IMR-90 (cell line): ENCODE measurements at regions not wholly inside any gene's neighbourhood (a gene's known extent, or its start where the extent isn't known, plus 50 kb on each side); places are given as distances from the start of the nearest gene placed in this dataset.

Source experiments
- ATAC-seq: fragments of 200-7000 bp; cut with Tn5 transposase; 2 replicates; pipeline ENCODE4 v1.9.1; 2020; ENCODE audit warnings: low read depth, mild to moderate bottlenecking, moderate library complexity
- BruUV-seq: library from RNA; stranded (reverse); fragments of 400-500 nt; replicated peaks from 2 replicates; lab custom pipeline; 2021; lab: Mats Ljungman, UMichigan
- CTCF ChIA-PET: fragments of 300-600 bp; formaldehyde crosslinking; extraction: SDS; loops from one replicate; lab custom pipeline; 2021; ENCODE audit warnings: antibody characterized with exemption; lab: Yijun Ruan, JAX
- POLR2A ChIA-PET: fragments of 300-600 bp; sonication (Branson Sonifier 250); formaldehyde crosslinking; loops from one replicate; lab custom pipeline; 2022; ENCODE audit warnings: antibody characterized with exemption; ENCODE audit not compliant: unreplicated experiment; lab: Charles Lee
- DNase-seq: peaks from one replicate; pipeline ENCODE4 v3.0.0; 2013
- H2AFZ ChIP-seq: replicated peaks from 2 replicates; pipeline ENCODE3; 2013; ENCODE audit warnings: low read length, mild to moderate bottlenecking; ENCODE audit not compliant: poor library complexity
- H2AK5ac ChIP-seq: 2 replicates; pipeline ENCODE4 v1.6.1; 2013; ENCODE audit warnings: low read depth, low read length, inconsistent platforms
- H2AK9ac ChIP-seq: replicated peaks from 2 replicates; pipeline ENCODE3; 2013; ENCODE audit warnings: mild to moderate bottlenecking, low read depth, low read length, moderate library complexity; ENCODE audit not compliant: poor library complexity
- H2BK120ac ChIP-seq: 2 replicates; pipeline ENCODE4 v1.6.1; 2013; ENCODE audit warnings: low read depth, low read length, inconsistent platforms
- H2BK15ac ChIP-seq: 3 replicates; pipeline ENCODE4 v1.6.1; 2013; ENCODE audit warnings: low read depth, low read length, inconsistent platforms
- H2BK20ac ChIP-seq: 2 replicates; pipeline ENCODE4 v1.6.1; 2013; ENCODE audit warnings: low read depth, mild to moderate bottlenecking, inconsistent platforms, low read length, moderate library complexity
- H2BK5ac ChIP-seq: 2 replicates; pipeline ENCODE4 v1.6.1; 2013; ENCODE audit warnings: mild to moderate bottlenecking, low read depth, low read length, inconsistent platforms; ENCODE audit not compliant: poor library complexity, severe bottlenecking
- H3K14ac ChIP-seq: replicated peaks from 2 replicates; pipeline ENCODE4 v1.6.1; 2013; ENCODE audit warnings: low read depth, low read length, inconsistent platforms
- H3K18ac ChIP-seq: 2 replicates; pipeline ENCODE4 v1.6.1; 2013; ENCODE audit warnings: low read depth, low read length, control low read depth
- H3K23ac ChIP-seq: 2 replicates; pipeline ENCODE4 v1.6.1; 2013; ENCODE audit warnings: low read depth, low read length, inconsistent platforms
- H3K27ac ChIP-seq: 2 replicates; pipeline ENCODE4 v1.5.1; 2013; ENCODE audit warnings: mild to moderate bottlenecking, control low read depth, low read length; ENCODE audit not compliant: insufficient read depth
- H3K27me3 ChIP-seq: 2 replicates; pipeline ENCODE4 v1.6.1; 2013; ENCODE audit warnings: low read length; ENCODE audit not compliant: control insufficient read depth, insufficient read depth
- H3K36me3 ChIP-seq: 2 replicates; pipeline ENCODE4 v1.6.1; 2013; ENCODE audit warnings: low read length, mixed read lengths; ENCODE audit not compliant: control insufficient read depth, insufficient read depth
- H3K4ac ChIP-seq: 2 replicates; pipeline ENCODE4 v1.6.1; 2013; ENCODE audit warnings: low read depth, low read length, inconsistent platforms
- H3K4me1 ChIP-seq: 2 replicates; pipeline ENCODE4 v1.6.1; 2013; ENCODE audit warnings: low read length, mixed read lengths; ENCODE audit not compliant: control insufficient read depth, insufficient read depth
- H3K4me2 ChIP-seq: 2 replicates; pipeline ENCODE4 v1.6.1; 2013; ENCODE audit warnings: low read depth, mild to moderate bottlenecking, control low read depth, low read length, moderate library complexity
- H3K4me3 ChIP-seq: 2 replicates; pipeline ENCODE4 v1.5.1; 2013; ENCODE audit warnings: low read depth, mild to moderate bottlenecking, control low read depth, low read length, moderate library complexity; ENCODE audit not compliant: insufficient read depth
- H3K56ac ChIP-seq: 2 replicates; pipeline ENCODE4 v1.6.1; 2013; ENCODE audit warnings: low read length, inconsistent platforms; ENCODE audit not compliant: insufficient read depth; ENCODE audit errors: extremely low read depth
- H3K79me1 ChIP-seq, 2 experiments: 2 replicates each; pipeline ENCODE4 v1.6.1; 2013; ENCODE audit warnings: low read length in 2 of 2, inconsistent platforms in 1 of 2, low read depth in 1 of 2
- H3K9ac ChIP-seq: 2 replicates; pipeline ENCODE4 v1.6.1; 2013; ENCODE audit warnings: low read depth, low read length, control low read depth
- H3K9me1 ChIP-seq: 2 replicates; pipeline ENCODE4 v1.6.1; 2013; ENCODE audit warnings: low read length, inconsistent platforms; ENCODE audit not compliant: insufficient read depth
- H3K9me3 ChIP-seq: 2 replicates; pipeline ENCODE4 v1.6.1; 2013; ENCODE audit warnings: low read length; ENCODE audit not compliant: control insufficient read depth, insufficient read depth
- H4K20me1 ChIP-seq: 2 replicates; pipeline ENCODE4 v1.6.1; 2013; ENCODE audit warnings: low read length, inconsistent platforms; ENCODE audit not compliant: insufficient read depth
- H4K5ac ChIP-seq: 2 replicates; pipeline ENCODE4 v1.6.1; 2013; ENCODE audit warnings: mild to moderate bottlenecking, low read depth, low read length, control low read depth
- H4K8ac ChIP-seq, 2 experiments: 2 replicates each; pipeline ENCODE4 v1.6.1; 2013; ENCODE audit warnings: low read depth in 2 of 2, low read length in 2 of 2, control low read depth in 1 of 2, inconsistent platforms in 1 of 2
- H4K91ac ChIP-seq: 2 replicates; pipeline ENCODE4 v1.6.1; 2013; ENCODE audit warnings: low read depth, low read length, inconsistent platforms; ENCODE audit not compliant: insufficient read depth
- BHLHE40 ChIP-seq: fragments of 150-350 bp; IDR thresholded peaks from 2 replicates; pipeline ENCODE4 v1.6.1; 2016; ENCODE audit warnings: mild to moderate bottlenecking, low read depth, low read length
- CHD1 ChIP-seq: IDR thresholded peaks from 2 replicates; pipeline ENCODE4 v1.6.1; 2012; ENCODE audit warnings: low read depth, low read length, improper control_type of control experiment
- ELK1 ChIP-seq: fragments of 150-350 bp; IDR thresholded peaks from 2 replicates; pipeline ENCODE4 v1.6.1; 2016; ENCODE audit warnings: low read depth, mild to moderate bottlenecking, low read length, moderate library complexity, borderline replicate concordance
- MAFK ChIP-seq: IDR thresholded peaks from 2 replicates; pipeline ENCODE4 v1.6.1; 2012; ENCODE audit warnings: low read depth, low read length, improper control_type of control experiment
- MAZ ChIP-seq: IDR thresholded peaks from 2 replicates; pipeline ENCODE4 v1.6.1; 2012; ENCODE audit warnings: low read depth, mild to moderate bottlenecking, low read length, improper control_type of control experiment, moderate library complexity, borderline replicate concordance
- MXI1 ChIP-seq: IDR thresholded peaks from 2 replicates; pipeline ENCODE4 v1.6.1; 2012; ENCODE audit warnings: low read depth, mild to moderate bottlenecking, low read length, moderate library complexity, borderline replicate concordance
- POLR2A ChIP-seq: IDR thresholded peaks from 2 replicates; pipeline ENCODE4 v1.6.1; 2012; ENCODE audit warnings: mild to moderate bottlenecking, low read depth, low read length
- RAD21 ChIP-seq: IDR thresholded peaks from 2 replicates; pipeline ENCODE4 v1.6.1; 2012; ENCODE audit warnings: low read length, improper control_type of control experiment
- RCOR1 ChIP-seq: IDR thresholded peaks from 2 replicates; pipeline ENCODE4 v1.6.1; 2012; ENCODE audit warnings: mild to moderate bottlenecking, low read length, improper control_type of control experiment; ENCODE audit not compliant: insufficient replicate concordance
- USF2 ChIP-seq: fragments of 150-350 bp; IDR thresholded peaks from 2 replicates; pipeline ENCODE4 v1.6.1; 2017; ENCODE audit warnings: mild to moderate bottlenecking, antibody characterized with exemption, low read length, low read depth
- WGBS, 2 experiments: methylation state at CpG; one replicate each; pipeline versions ENCODE4 v1.1.5 to v1.1.7; 2013; ENCODE audit warnings: missing lambda C conversion rate in 2 of 2; ENCODE audit not compliant: insufficient read length in 1 of 2; ENCODE audit errors: extremely low coverage in 2 of 2; 5-methylcytosine and 5-hydroxymethylcytosine counted together
- dilution Hi-C: fragments of 300-500 bp; cut with HindIII; formaldehyde crosslinking; loops from one replicate; pipeline ENCODE4 v1.14.3; 2018; ENCODE audit warnings: low sequenced_read_pairs; ENCODE audit not compliant: unreplicated experiment
- in situ Hi-C: fragments of 300-500 bp; cut with MboI; formaldehyde crosslinking; loops from 3 replicates; pipeline ENCODE4 v1.14.3; 2019; ENCODE audit warnings: low sequenced_read_pairs, inconsistent platforms, mixed read lengths
- intact Hi-C: fragments of 100-400 bp; cut with micrococcal nuclease; formaldehyde crosslinking; loops from 2 replicates; pipeline ENCODE4 v1.10.0; 2022
- TF ChIP-seq, protein P1 (sequence below): conservative IDR thresholded peaks from 2 replicates; pipeline ENCODE4 v1.5.1; 2012; ENCODE audit warnings: mild to moderate bottlenecking, low read depth, low read length, improper control_type of control experiment

DNA sequence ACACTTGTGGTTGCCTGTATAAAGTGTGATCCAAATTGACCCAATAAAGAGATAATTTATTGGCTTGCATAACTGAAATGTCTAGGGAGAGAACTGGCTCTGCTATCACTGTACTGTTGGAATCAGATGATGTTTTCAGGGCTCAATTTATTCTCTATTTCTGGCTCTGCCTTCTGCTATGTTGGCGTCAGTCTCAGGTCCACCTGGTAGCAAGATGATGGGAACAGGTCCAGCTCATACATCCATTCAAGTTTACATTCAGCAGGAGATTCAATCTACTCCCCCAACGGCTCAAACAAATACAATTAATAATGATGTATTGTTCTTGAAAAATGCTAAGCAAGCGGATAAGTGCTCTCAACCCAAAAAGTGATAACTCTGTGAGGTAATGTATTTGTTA, 297.7 kb upstream of the SYT4 start:
- Histone ChIP-seq H2AK9ac (no peak overlapping the region), H2BK120ac (no peak overlapping the region), H2BK15ac (no peak overlapping the region), H3K18ac (no peak overlapping the region), H4K5ac (no peak overlapping the region), H2BK20ac (no peak overlapping the region), H3K9me3 (no peaks in the 10 kb centered on the region), H2AFZ (no peak overlapping the region), H3K79me1 (no peaks in the 10 kb centered on the region), H3K23ac (no peak overlapping the region), H3K27me3 (no peaks in the 10 kb centered on the region), H3K36me3 (no peaks in the 10 kb centered on the region), H2AK5ac (no peak overlapping the region), H3K9ac (no peak overlapping the region), H3K56ac (no peak overlapping the region), H2BK5ac (no peak overlapping the region), H3K4me1 (no peaks in the 10 kb centered on the region), H3K27ac (no peak overlapping the region), H3K9me1 (no peaks in the 10 kb centered on the region), H4K20me1 (no peaks in the 10 kb centered on the region), H4K91ac (no peak overlapping the region), H3K14ac (no peak overlapping the region), H3K4ac (no peak overlapping the region), H4K8ac (no peak overlapping the region), H3K4me2 (no peak overlapping the region), H3K4me3 (no peak overlapping the region)
- ChIA-PET CTCF (no interaction called here), POLR2A (no interaction called here)
- no CpG with 5 or more reads among the region's 3 CpGs for WGBS, 2 experiments
- dilution Hi-C loops: no loop called here
- intact Hi-C loops: no loop called here
- no peak for ATAC-seq
- no peak for TF ChIP-seq RCOR1
- TF ChIP-seq RAD21: no peak
- TF ChIP-seq MAFK: no peak
- TF ChIP-seq CHD1: no peak
- TF ChIP-seq, protein P1, sequence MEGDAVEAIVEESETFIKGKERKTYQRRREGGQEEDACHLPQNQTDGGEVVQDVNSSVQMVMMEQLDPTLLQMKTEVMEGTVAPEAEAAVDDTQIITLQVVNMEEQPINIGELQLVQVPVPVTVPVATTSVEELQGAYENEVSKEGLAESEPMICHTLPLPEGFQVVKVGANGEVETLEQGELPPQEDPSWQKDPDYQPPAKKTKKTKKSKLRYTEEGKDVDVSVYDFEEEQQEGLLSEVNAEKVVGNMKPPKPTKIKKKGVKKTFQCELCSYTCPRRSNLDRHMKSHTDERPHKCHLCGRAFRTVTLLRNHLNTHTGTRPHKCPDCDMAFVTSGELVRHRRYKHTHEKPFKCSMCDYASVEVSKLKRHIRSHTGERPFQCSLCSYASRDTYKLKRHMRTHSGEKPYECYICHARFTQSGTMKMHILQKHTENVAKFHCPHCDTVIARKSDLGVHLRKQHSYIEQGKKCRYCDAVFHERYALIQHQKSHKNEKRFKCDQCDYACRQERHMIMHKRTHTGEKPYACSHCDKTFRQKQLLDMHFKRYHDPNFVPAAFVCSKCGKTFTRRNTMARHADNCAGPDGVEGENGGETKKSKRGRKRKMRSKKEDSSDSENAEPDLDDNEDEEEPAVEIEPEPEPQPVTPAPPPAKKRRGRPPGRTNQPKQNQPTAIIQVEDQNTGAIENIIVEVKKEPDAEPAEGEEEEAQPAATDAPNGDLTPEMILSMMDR: no peak
- no peak for TF ChIP-seq MXI1
- TF ChIP-seq BHLHE40: no peak
- TF ChIP-seq USF2: no peak
- no peak for TF ChIP-seq POLR2A
- TF ChIP-seq ELK1: no peak
- TF ChIP-seq MAZ: no peak
- no TSS peak for BruUV-seq
- in situ Hi-C loops: loop anchor here (25.0 kb wide), 1 partner anchor 1463 kb away; no protein-coding TSS in a partner anchor
- no peak for DNase-seq
